Left colon (tissue), 2 donors: ENCODE measurements at regions not wholly inside any gene's neighbourhood (a gene's known extent, or its start where the extent isn't known, plus 50 kb on each side); places are given as distances from the start of the nearest gene placed in this dataset.
"Not testable (repeated sequence)": the region's sequence is repeated elsewhere in the genome, so short reads cannot be mapped to it uniquely, and the experiment has no call there.

ENCODE experiments used
- ATAC-seq: fragments of 200-7000 bp; cut with Tn5 transposase; one replicate; pipeline ENCODE4 v1.9.1; 2020; ENCODE audit warnings: mild to moderate bottlenecking, moderate library complexity
- DNase-seq, 2 donors: peaks; one replicate each; pipeline ENCODE4 v3.0.0-alpha.2; 2020
- intact Hi-C, 2 donors: fragments of 100-400 bp; cut with DNase I in 1 of 2; cut with micrococcal nuclease in 1 of 2; formaldehyde crosslinking; loops; one replicate each; pipeline versions ENCODE4 v1.11.2 to v1.14.0; 2022; cut with DNase I, micrococcal nuclease
- donor health status: DM: no; HTN: no; CAD: no.
- donor health status: DM: yes; HTN: yes; CAD: no.

DNA sequence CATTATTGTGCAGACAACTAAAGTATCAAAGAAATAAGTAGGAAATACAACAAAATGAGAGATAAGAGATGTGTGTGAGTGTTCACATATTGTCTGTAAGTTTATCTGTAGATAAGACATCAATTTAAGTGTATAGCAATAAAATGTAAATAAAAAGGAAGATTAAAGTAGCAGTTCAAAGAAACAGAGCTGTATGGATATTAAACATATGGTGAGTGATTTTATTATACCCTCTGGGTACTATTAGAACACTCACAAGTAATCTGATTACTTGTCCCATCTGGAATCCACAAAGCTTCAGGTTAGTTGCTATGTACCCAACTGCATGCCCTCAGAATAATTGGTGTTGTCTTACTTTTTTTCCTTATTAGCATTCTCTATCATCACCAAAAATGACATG, 747.9 kb upstream of the ADGRL3 start:
- DNase-seq (no peak), ATAC-seq (no peak)
- intact Hi-C loops, result no loop called here

DNA sequence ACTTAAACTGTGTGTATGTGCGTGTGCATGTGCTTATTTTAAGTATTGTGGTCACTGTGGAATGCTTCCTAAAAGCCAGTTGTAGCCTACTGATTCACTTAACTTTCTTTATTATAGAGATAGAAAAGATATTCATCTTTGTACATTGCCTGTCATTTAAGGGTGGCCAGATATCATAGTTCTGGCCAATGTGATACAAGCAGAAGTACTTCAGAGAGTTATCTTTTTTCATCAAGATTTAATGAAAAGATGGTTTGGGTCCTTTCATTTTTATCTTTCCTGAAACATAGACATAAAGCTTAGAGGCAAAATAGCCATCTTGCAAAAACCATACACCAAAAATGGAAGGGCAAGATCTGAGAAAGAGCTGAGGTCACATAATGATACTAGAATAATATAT, 744.7 kb upstream of the ADGRL3 start:
- no peak for ATAC-seq

DNA sequence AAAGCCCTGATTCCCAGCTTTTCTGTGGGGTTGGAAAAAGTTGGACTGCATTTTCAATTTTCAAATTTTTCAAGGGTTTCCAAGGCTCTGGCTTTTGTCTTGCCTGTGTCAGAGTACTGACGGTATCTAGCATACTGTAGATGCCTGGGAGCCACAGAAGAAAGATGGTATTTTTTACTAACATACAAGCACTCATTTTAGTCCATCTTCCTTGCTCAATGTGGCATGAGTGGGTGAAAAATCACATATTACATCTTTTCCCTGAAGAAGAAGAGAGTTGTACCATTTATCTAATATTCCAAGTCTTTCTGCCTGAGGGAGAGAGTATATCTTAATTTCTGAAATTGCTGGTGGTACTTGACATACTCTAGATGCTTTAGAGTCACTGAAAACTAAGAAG, 738.6 kb upstream of the ADGRL3 start:
- DNase-seq, result no peak
- no peak for ATAC-seq
- intact Hi-C loops, result no loop called here

More for the DNA sequence above, 744.7 kb upstream of the ADGRL3 start:
- DNase-seq, result no peak
- intact Hi-C loops, result no loop called here

DNA sequence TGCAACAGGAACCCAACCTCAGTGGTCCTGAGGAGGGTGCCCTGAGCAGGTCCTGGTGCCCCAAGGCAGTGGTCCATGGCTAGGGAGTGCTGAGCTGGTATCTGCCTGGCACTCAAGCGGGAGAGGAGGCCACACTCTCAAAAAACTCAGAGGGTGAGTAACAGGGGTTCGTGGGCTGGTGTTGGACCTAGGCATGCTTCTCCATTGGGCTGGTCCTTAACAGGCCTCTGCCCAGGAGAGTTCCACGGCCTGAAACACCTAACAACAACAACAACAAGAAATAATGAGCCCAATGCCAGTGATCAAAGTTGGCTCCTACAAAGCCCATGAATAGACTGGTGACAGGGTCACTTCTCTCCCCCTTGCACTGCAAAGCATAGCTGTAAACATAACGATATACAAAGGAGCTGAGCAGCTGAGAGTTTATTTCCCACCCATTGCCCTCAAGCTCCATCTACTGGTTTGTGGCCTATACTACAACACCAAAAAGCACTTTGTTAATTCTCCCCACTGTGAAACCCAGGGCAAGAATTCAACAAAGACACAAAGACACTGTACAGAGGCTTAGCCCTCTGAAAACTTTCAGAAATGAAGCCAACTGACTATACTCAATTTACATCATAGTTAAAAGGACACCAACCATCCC, 736.1 kb upstream of the ADGRL3 start:
- no peak for ATAC-seq
- intact Hi-C loops, result no loop called here
- no peak for DNase-seq

DNA sequence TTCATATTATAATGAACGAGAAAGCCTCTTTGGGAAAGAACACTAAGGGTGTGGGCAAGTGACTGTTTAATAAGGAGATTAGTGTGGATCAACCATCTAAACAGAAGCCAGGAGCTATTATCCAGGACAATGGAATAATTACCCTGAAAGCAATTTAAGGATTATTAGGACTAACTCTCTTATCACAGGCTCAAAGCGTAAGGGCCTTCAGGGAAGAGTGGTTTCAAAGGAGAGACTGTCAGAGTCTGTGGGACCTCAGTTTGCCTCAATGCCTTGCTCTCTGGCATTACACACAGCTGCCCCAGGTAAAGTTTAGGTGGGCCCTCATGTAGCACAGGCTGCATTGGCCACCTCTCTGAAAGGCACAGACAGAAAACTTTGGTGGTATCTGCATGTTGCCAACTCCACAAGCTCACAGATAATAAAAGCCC, 717.2 kb upstream of the ADGRL3 start:
- DNase-seq, result no peak
- intact Hi-C loops, result no loop called here
- ATAC-seq, result no peak

DNA sequence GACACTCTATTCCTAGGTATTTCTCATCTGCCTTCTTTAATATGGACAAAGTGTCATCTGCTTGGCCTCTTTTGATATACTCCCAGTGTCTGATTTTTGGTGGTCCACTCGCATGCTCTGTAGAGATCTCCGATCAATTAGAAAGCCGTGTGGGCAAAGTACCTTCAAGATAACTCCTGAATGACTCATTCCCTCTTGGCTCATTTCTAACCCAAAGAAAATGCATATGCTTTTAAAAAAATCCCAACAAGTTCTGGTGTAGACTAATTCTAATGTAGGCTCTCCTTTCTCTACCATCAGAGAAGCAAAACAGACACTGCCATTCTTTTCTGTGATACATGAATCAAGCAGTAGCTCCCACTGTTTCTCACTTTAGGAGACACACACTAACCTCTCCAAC, 714.9 kb upstream of the ADGRL3 start:
- no peak for ATAC-seq

DNA sequence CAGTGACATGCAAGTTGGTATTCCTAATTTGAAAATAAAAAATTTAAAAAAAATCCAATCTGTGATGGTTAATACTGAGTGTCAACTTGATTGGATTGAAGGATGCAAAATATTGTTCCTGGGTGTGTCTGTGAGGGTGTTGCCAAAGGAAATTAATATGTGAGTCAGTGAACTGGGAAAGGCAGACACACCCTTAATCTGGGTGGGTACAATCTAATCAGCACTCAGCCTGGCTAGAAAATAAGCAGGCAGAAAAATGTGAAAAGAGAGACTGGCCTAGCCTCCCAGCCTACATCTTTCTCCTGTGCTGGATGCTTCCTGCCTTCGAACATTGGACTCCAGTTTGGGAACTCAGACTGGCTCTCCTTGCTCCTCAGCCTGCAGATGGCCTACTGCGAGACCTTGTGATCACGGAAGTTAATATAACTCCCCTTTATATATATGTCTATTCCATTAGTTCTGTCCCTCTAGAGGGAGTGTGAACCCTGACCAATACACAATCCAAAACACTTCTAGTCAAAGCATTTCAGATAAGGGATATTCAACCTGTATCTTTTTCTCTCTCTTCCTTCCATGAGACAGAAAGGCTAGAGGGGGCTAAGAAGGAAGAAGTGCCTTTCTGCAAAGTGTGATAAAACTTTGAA, 712.9 kb upstream of the ADGRL3 start:
- DNase-seq, intact Hi-C loops, ATAC-seq: not testable (repeated sequence)

More for the DNA sequence above, 714.9 kb upstream of the ADGRL3 start:
- DNase-seq, result no peak
- intact Hi-C loops, result no loop called here

DNA sequence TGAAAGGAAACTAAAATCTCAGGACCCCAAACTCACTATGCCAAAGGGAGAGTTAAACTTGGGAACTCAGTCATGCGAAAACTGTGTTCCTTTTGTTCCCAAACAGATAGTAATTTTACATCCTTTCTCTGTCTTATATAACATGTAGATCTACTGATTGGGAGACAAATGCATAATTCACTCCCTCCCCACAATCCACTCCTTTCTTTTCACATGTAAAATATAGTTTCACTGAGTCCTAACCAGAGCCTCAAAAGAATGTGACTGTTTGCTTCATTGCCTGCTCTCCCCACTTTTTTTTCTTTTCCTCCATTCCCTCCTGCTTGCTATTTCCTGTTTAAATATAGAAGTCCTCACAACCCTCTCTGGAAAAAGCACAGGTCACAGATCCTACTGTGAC, 699.3 kb upstream of the ADGRL3 start:
- intact Hi-C loops, result no loop called here
- ATAC-seq (no peak), DNase-seq (no peak)

DNA sequence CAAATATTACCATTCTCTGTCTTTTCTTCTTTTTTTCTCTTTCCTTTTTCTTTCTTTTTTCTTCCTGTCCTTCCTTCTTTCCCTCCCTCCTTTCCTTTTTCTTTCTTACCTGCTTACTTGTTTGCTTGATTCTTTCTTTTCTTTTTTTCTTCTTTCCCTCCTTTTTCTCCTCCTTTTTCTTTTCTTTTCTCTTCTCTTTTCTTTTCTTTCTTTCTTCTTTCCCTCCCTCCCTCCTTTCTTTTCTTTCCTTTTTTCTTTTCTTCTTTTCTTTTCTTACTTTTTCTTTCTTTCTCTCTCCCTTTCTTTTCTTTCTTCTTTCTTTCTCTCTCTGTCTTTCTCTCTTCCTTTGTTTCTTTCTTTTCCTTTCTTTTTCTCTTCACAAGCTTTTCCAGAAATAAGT, 697.4 kb upstream of the ADGRL3 start:
- intact Hi-C loops, result no loop called here
- DNase-seq (no peak), ATAC-seq (no peak)

DNA sequence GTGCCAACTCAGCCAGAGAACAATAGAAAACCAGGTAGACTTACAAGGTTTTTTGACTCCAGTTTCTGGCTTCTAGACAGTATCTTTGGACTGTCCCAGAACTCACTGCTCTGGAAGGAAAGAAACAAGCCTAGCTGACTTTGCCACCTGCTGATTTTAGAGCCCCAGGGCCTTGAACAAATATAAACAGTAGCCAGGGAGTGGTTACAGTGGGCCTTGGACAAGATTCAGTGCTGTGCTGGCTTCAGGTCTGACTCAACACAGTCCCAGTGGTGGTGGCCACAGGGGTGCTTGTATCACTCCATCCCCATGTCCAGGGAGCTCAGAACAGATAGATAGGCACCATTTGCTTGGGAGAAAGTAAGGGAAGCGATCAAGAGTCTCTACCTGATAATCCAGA, 694.1 kb upstream of the ADGRL3 start:
- ATAC-seq (no peak), DNase-seq (no peak)
- intact Hi-C loops, result no loop called here

DNA sequence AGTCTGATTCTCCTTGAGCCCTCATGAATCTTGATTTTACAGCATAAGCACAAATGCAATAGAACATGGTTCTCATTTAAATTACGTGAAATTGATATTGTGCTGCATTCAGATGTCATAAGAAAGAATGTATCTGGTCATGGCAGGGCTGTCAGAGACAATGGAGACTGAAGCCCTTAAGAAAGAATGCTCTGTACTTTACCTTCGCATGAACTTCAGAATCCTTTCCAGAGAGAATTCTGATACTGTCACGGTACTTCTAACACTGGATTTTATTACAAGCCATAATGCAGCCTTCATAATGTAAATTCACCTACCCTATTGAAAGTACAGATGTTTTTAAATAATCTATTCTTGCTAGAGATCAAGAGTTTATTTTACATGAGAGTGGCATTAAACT, 677.9 kb upstream of the ADGRL3 start:
- no peak for DNase-seq
- intact Hi-C loops, result no loop called here
- ATAC-seq, result no peak

DNA sequence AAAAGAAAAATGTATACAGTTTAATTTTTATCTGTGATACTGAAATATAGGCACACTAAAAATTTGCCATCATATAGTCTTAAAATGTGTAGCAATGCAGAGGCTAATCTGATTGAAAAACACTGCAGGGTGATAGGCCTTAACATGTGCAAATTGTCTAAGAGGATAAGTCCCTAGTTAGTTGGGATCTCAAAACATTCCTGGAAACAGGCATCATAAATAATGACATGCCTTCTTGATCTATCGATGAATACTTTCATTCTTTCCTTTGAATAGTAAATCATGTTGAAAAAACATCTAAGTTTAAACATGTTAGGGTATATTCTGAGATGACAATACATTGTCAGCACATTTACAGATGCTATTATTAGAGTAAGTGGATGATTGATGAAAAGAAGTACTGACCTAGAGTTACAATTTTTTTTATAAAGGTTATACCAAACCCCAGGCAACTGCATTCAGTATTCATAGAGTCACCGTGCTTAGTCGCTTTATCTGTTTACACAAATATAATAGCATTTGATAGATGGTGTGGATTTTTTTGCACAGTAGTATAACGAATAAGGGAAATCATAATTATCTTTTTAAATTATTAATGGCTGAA, 668.2 kb upstream of the ADGRL3 start:
- intact Hi-C loops, result no loop called here
- ATAC-seq (no peak), DNase-seq (no peak)

DNA sequence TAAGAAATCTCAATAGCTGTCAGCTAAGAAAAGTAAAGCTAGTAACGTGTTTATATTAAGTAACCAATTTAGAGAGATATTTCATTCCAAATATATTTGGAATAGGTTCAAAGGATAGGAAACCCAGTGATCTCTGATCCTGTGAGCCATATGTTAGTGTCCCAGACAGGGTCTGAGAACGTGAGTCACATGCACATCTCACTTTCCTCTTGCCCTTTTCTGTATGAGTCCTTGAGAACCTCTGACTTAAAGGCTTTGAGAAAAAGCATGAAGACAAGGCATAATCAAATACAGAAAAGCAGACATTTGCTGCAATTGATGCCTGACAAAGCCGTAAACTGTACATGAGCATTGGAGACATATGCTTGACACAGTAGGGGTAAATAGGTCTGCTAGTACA, 655.1 kb upstream of the ADGRL3 start:
- ATAC-seq (no peak), DNase-seq (no peak)
- intact Hi-C loops, result no loop called here

DNA sequence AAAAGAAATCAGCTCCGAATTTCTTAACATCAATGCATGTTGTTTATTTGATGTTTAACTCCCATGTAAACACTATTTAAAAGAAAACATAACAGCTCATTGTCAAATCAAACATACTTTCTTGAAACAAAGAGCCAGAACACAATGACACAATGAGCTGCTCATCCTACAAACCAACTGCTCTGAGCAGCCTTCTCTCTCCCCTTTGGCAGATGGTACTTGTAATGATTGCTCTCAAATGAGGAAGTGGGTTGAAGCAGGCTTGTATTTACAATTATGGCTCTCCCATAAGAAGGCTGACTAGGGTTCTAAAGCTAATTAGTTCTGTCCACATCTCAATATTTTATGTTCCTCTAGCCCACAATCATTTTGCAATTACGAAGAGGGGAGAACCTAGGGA, 637.8 kb upstream of the ADGRL3 start:
- ATAC-seq, result no peak
- no peak for DNase-seq
- intact Hi-C loops, result no loop called here

DNA sequence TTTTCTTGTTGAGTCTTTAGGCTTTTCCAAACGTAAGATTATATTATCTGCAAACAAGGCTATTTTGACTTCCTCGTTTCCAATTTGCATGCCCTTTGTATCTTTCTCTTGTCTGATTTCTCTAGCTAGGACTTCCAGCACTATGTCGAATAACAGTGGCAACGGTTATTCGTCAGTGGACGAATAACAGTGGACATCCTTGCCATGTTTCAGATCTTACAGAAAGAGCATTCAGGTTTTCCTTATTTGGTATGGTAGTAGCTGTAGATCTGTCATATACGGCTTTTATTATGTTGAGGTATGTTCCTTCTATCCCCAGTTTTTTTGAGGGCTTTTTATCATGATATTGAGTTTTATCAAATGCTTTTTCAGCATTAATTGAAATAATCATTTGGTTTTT, 634.6 kb upstream of the ADGRL3 start:
- intact Hi-C loops, result no loop called here
- DNase-seq (no peak), ATAC-seq (no peak)

DNA sequence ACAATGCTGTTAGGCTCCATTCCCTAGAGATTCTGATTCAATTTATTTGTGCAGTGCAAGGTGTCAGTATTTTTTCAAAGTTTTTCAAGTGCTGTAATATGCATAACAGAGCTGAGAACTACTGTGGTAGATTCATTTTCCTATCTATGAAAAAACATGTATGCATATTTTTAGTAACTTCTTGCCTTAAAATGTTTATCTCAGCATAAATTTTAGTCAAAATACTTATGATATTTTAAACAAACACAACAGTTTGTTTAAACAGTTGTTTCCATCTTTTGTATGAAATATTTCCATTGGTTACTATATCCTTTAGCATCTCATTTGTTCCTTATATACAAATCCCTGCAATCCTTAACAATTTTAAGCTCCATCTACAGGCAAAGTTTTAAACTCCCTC, 624.8 kb upstream of the ADGRL3 start:
- DNase-seq (no peak), ATAC-seq (no peak)
- intact Hi-C loops, result no loop called here

DNA sequence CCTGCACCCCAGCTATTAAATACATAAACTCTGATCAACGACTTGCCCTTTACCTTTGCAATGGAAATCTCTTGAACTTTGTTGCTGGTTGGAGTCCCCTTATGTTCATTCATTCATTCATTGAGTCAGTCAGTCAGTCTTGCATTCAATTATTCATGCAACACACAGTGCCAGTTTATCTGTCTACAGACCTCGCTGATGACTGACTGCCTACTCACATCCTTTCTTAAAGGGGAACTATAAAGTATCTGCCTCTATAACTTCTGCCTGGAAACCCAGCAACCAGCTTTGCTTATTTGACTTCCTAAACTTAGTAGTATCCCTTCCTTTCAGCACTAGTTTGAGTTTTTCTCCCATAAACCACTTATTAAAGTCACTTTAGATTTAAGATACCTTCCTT, 620.8 kb upstream of the ADGRL3 start:
- ATAC-seq, result no peak
- intact Hi-C loops, result no loop called here
- DNase-seq, result no peak

DNA sequence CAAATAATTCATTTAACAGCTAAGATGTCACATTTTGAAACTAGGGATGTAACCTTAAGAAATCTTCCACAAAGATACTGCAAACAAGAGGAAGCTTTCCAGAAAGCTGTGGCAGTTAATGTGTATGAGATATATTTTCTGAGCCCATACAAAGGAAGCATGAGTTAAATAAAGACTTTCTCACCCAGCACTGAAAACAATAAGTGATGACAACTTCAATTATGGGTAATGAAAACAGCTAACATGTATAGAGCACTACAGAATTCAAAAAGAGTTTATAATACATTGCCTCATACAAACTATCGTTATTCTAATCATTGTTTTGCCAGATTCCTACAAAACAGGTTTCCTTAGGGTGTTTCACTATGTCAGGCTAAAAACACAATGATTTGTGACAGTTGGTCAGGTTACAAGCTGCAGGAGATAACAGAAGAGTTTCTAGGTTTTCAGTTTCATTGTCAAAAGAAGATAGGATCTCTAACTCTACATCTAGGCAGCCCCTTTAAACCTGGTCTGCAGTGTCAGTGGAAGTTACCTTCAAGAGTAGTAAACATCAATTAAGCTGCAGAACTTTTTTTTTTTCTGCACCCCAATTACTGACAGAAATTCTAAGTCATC, 618.1 kb upstream of the ADGRL3 start:
- DNase-seq (no peak), ATAC-seq (no peak)
- intact Hi-C loops, result no loop called here

DNA sequence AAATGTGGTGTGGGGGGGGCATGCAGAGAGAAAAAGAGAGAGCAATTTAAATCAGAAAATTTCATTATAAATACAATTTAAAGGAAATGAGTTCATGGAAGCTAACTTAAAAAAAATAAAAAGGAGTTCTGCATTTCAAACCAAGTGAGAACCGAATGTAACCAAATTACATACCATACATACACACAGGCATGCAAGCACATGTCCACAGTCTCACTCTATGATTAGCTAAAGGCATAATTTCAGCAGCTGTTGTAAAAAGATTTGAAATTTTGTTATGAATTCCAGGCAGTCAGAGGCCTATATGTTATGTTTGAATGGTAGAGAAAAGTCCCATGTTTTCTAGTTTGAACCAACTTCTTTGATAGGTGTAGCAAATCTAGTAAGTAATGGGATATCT, 611.6 kb upstream of the ADGRL3 start:
- ATAC-seq (no peak), DNase-seq (no peak)
- intact Hi-C loops, result no loop called here

DNA sequence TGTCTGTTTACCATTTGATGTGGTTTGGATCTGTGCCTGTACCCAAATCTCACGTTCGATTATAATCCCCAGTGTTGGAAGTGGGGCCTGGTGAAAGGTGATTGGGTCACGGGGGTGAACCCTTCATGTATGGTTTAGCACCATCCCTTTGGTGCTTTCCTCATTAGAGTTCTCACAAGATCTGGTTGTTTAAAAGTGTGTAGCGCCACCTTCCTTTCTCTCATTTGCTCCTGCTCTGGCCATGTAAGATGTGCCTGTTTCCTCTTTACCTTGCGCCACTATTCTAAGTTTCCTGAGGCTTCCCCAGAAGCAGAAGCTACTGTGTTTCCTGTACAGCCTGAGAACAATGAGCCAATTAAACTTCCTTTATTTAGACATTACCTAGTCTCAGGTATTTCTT, 610.7 kb upstream of the ADGRL3 start:
- DNase-seq (no peak), ATAC-seq (no peak)
- intact Hi-C loops, result no loop called here
